ENCODE measurements at regions not wholly inside any gene's neighbourhood (a gene's known extent, or its start where the extent isn't known, plus 50 kb on each side); places are given as distances from the start of the nearest gene placed in this dataset.
"Not testable (repeated sequence)": the region's sequence is repeated elsewhere in the genome, so short reads cannot be mapped to it uniquely, and the experiment has no call there.

DNA sequence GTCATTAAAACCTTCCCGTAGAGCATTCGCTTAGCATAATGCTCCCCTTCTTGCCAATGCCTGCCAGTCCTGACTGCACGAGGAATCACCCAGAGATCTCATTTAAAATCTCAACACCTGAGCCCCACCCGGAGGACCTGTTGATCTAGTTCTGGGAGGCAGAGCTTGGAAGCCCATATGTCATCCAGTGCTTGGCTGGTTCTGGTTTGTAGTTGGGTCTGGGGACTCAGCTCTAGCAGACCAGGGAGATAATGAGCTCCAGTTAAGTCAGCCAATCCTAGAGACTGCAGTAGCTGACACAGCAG, 131.8 kb upstream of the DAP start:
- peaks cover 3% of the 10 kb centered on the region for H3K27me3 ChIP-seq (ENCODE audit: insufficient read depth, low read length)

DNA sequence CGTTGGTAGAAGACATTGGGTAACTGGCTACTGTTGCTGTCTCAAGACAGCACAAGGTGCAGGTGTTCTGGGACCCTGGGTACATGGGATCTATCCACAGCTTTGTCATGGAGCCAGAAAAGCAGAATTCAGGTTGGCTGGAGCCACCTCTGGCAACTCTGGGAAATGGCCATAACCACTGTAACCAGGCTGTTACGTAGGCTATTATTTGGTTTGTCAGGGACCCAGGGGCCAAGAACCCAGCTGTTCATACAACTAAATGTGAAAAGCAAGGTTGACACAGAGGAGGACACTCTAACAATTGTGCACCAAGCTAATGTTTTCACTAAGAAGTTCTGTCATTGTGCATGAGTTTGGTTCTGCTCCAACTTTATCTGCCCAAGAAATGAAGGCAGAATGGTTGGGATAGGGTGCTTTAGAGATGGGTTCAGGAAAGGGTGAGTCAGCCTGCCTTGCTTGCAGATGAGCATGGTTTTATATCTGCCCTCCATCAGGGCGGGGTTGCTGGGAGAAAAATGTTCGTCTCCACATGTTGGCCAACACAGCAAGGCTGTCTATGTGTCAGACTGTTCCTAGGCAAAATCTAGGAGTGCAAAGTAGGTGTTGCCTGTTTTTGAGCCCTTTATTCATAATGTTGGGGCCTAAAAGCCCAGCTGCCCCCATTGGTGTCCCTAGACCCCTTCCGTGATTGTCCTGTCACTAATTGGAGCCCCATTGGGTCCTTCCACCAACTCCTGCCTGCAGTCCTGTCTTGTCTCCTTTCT, 131.3 kb upstream of the DAP start:
- H3K4me1 ChIP-seq (ENCODE audit: insufficient read depth, low read length) = no peaks in the 10 kb centered on the region
- H3K36me3 ChIP-seq (ENCODE audit: insufficient read depth, low read length) = no peaks in the 10 kb centered on the region
- H3K27me3 ChIP-seq (ENCODE audit: insufficient read depth, low read length) = peaks cover 3% of the 10 kb centered on the region
- no peaks in the 10 kb centered on the region for H3K9me3 ChIP-seq (ENCODE audit: low read length)
- no peak overlapping the region for H3K4me3 ChIP-seq (ENCODE audit: low read length)
- no peak overlapping the region for H2AFZ ChIP-seq (ENCODE audit: low read depth, low read length)

More for the DNA sequence above, 131.8 kb upstream of the DAP start:
- Histone ChIP-seq H3K4me1 (ENCODE audit: insufficient read depth, low read length) (no peaks in the 10 kb centered on the region), H3K9me3 (ENCODE audit: low read length) (no peaks in the 10 kb centered on the region), H3K4me3 (ENCODE audit: low read length) (no peak overlapping the region), H2AFZ (ENCODE audit: low read depth, low read length) (no peak overlapping the region), H3K36me3 (ENCODE audit: insufficient read depth, low read length) (no peaks in the 10 kb centered on the region)

DNA sequence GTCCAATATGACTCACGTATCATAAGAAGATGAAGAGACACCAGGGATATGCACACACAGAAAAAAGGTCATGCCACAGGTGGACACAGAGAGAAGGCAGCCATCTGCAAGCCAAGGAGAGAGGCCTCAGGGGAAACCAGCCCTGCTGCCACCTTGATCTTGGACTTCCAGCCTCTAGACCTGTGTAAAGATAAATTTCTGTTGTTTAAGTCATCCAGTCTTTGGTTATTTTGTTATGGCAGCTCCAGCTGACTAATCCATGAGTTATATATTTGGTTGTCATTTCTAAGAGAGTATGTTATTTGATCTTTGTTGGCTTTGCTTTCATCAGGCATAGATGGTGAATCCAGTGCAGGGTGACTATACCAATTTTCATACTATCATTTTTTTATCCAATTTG, 130.2 kb upstream of the DAP start:
- Histone ChIP-seq H3K27me3 (ENCODE audit: insufficient read depth, low read length) (peaks cover 3% of the 10 kb centered on the region), H3K4me3 (ENCODE audit: low read length) (no peak overlapping the region), H3K9me3 (ENCODE audit: low read length) (no peaks in the 10 kb centered on the region), H3K36me3 (ENCODE audit: insufficient read depth, low read length) (no peaks in the 10 kb centered on the region), H2AFZ (ENCODE audit: low read depth, low read length) (no peak overlapping the region), H3K4me1 (ENCODE audit: insufficient read depth, low read length) (no peaks in the 10 kb centered on the region)

DNA sequence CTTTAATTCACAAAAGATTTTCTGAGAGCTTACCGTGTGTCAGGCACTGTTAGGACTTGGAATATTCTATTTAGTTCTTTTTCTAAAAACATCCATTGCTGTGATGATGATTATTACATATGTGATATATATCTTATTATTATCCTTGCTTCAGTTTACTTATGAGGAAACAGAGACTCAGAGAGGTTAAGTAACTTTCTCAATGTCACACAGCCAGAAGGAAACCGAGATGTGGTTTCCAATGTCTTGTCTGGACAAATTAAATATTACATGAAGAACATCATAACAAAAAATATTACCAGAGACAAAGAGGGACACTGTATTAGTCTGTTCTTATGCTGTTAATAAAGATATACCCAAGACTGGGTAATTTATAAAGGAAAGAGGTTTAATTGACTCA, 125.5 kb upstream of the DAP start:
- Histone ChIP-seq H3K4me3 (ENCODE audit: low read length) (no peak overlapping the region), H3K27me3 (ENCODE audit: insufficient read depth, low read length) (peaks cover 3% of the 10 kb centered on the region), H2AFZ (ENCODE audit: low read depth, low read length) (no peak overlapping the region), H3K4me1 (ENCODE audit: insufficient read depth, low read length) (no peaks in the 10 kb centered on the region), H3K36me3 (ENCODE audit: insufficient read depth, low read length) (no peaks in the 10 kb centered on the region), H3K9me3 (ENCODE audit: low read length) (peaks cover 2% of the 10 kb centered on the region)

DNA sequence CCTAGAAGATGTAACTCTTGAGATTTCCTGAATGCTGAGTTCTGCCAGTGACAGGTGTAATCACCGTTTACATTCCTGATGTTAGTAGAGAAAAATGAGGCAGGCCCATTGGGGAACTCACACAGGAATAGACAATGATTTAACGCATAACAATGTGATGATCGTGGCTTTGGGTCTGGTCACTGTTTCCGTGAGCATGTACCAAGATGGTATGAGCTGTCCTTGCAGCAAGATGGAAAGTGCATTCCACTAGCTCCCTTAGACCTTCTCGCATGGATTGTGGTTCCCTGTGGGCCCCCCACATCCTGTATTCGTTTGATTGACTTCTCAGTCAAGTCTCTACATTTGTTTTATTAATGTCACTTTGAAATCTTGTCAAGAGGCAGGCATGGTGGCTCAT, 124.0 kb upstream of the DAP start:
- Histone ChIP-seq H3K4me3 (ENCODE audit: low read length) (no peak overlapping the region), H3K9me3 (ENCODE audit: low read length) (peaks cover 2% of the 10 kb centered on the region), H2AFZ (ENCODE audit: low read depth, low read length) (no peak overlapping the region), H3K4me1 (ENCODE audit: insufficient read depth, low read length) (no peaks in the 10 kb centered on the region), H3K27me3 (ENCODE audit: insufficient read depth, low read length) (peaks cover 2% of the 10 kb centered on the region), H3K36me3 (ENCODE audit: insufficient read depth, low read length) (no peaks in the 10 kb centered on the region)

DNA sequence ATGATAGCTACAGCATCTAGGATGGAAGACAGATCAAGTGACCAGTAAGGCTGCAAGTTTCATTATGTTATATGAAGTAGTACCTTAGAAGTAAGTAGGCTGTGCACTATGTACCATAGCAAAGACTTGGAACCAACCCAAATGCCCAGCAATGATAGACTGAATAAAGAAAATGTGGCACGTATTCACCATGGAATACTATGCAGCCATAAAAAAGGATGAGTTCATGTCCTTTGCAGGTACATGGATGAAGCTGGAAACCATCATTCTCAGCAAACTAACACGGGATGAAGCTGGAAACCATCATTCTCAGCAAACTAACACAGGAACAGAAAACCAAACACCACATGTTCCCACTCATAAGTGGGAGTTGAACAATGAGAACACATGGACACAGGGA, 122.9 kb upstream of the DAP start:
- not testable (repeated sequence) for H3K27me3 ChIP-seq (ENCODE audit: insufficient read depth, low read length); H3K4me1 ChIP-seq (ENCODE audit: insufficient read depth, low read length); H2AFZ ChIP-seq (ENCODE audit: low read depth, low read length)

DNA sequence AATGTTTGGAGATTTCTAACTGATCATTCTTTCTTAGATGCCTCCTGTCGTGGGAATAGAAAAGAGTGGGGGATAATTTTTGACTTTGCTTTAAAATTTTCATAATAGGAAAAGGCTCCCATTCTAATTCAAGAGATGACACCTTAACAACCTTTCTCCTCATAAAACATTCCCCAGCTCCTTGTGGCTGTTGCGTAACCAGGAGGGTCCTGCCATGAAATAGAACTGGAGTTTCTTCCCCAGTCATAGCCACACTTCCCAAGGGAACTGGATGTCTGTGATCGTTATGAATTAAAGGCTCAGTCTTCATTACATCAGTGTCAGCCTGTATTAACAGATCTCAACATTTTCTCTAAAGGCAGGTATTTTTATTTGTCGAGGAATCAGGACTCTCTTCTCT, 119.9 kb upstream of the DAP start:
- Histone ChIP-seq H3K4me1 (ENCODE audit: insufficient read depth, low read length) (no peaks in the 10 kb centered on the region), H3K9me3 (ENCODE audit: low read length) (peaks cover 4% of the 10 kb centered on the region), H3K36me3 (ENCODE audit: insufficient read depth, low read length) (no peaks in the 10 kb centered on the region), H3K27me3 (ENCODE audit: insufficient read depth, low read length) (no peaks in the 10 kb centered on the region), H2AFZ (ENCODE audit: low read depth, low read length) (no peak overlapping the region), H3K4me3 (ENCODE audit: low read length) (no peak overlapping the region)

More for the DNA sequence above, 122.9 kb upstream of the DAP start:
- H3K9me3 ChIP-seq (ENCODE audit: low read length); H3K4me3 ChIP-seq (ENCODE audit: low read length); H3K36me3 ChIP-seq (ENCODE audit: insufficient read depth, low read length): not testable (repeated sequence)

DNA sequence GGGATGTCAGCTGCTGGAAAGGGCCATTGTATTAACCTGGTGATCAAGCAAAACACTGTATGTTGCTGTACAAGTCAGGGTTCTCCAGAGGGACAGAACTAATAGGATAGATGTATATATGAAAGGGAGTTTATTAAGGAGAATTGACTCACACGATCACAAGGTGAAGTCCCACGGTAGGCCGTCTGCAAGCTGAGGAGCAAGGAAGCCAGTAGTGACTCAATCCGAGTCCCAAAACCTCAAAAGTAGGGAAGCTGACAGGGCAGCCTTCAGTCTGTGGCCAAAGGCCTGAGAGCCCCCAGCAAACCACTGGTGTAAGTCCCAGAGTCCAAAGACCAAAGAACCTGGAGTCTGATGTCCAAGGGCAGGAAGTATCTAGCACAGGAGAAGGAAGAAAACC, 116.0 kb upstream of the DAP start:
- H3K4me3 ChIP-seq (ENCODE audit: low read length); H2AFZ ChIP-seq (ENCODE audit: low read depth, low read length); H3K27me3 ChIP-seq (ENCODE audit: insufficient read depth, low read length); H3K9me3 ChIP-seq (ENCODE audit: low read length); H3K36me3 ChIP-seq (ENCODE audit: insufficient read depth, low read length); H3K4me1 ChIP-seq (ENCODE audit: insufficient read depth, low read length): not testable (repeated sequence)

DNA sequence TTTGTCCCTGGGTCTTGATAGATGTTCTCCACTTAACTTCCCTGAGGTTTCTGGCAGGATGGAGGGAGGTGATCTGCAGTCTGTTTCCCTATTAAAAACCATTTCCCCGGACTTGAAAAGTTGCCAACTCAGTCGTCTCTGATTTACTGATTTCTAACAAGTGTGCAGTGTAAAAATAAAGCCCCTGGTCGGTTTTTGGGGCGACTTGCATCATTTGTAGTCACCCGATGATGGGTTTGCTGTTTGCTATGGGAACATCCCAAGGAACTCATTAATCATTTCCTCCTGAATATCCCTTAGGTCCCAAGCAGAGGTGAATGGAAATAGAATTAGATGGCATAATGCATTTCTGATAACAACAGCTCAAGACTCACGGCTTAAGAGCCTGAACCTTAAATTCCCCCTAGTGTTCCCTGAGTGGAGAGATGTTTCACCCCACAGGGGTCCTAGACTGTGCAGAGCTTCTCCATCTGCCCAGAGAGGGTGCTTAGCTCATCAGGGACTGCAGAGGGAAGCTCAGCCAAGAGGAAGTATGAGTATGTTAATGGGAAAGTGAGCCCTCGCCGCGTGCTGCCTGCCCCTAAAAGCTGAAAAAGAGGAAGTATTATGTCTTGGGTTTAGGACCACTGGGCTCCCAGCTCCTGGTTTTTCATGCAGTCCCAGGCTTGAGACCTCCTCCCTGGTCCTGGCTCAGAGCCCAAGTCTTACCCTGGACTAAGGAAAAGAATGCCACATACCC, 115.1 kb upstream of the DAP start:
- Histone ChIP-seq H3K4me3 (ENCODE audit: low read length) (no peak overlapping the region), H3K27me3 (ENCODE audit: insufficient read depth, low read length) (no peaks in the 10 kb centered on the region), H2AFZ (ENCODE audit: low read depth, low read length) (no peak overlapping the region), H3K36me3 (ENCODE audit: insufficient read depth, low read length) (no peaks in the 10 kb centered on the region), H3K9me3 (ENCODE audit: low read length) (peaks cover 1% of the 10 kb centered on the region), H3K4me1 (ENCODE audit: insufficient read depth, low read length) (no peaks in the 10 kb centered on the region)

DNA sequence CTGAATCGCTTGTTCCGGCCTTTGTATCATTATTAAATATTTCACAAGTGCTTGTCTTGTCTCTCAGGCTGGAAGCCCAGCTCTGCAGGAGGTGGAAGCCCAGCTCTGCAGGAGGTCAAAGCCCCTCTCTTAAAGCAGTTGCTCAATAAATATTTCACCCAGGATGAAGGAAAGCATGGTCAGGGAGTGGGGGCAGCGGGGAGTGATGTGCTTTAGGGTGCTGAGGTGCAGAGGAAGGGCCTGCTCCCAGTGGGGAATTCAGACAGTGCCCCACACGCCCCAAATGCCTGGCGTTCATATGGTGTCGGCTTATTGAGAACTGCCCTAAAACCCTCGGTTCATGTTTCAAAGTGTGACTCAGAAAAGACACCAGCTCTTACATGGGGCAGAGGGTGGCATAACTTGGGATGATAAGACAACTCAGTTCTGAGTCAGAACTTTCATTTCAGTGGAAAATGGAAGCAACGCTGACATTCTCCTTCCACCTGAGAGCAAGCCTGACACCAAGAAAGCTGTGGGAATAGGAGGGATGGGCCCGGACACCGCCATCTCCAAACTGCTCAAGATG, 114.3 kb upstream of the DAP start:
- Histone ChIP-seq H2AFZ (ENCODE audit: low read depth, low read length) (no peak overlapping the region), H3K4me3 (ENCODE audit: low read length) (no peak overlapping the region), H3K27me3 (ENCODE audit: insufficient read depth, low read length) (no peaks in the 10 kb centered on the region), H3K9me3 (ENCODE audit: low read length) (peaks cover 1% of the 10 kb centered on the region), H3K36me3 (ENCODE audit: insufficient read depth, low read length) (no peaks in the 10 kb centered on the region), H3K4me1 (ENCODE audit: insufficient read depth, low read length) (no peaks in the 10 kb centered on the region)

DNA sequence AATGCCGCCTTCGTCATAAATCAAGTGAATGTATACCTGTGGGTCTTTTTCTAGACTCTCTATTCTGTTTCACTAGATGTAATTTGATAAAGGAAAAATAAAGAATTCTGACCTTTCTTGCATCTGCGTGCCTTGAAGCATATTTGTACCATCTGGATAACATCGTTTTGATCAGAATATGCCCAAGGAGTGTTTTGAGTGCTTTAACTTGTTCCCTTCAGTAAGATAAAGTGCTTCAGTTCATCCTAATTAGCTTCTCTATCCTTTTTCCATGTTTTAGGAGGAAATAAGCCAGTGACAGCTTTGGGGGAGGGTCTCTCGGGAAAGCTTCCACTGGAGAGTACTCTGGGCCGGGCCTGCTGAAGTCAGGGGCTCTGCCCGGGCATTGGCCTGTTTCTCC, 113.5 kb upstream of the DAP start:
- Histone ChIP-seq H3K36me3 (ENCODE audit: insufficient read depth, low read length) (no peaks in the 10 kb centered on the region), H3K9me3 (ENCODE audit: low read length) (peaks cover 1% of the 10 kb centered on the region), H3K4me1 (ENCODE audit: insufficient read depth, low read length) (no peaks in the 10 kb centered on the region), H2AFZ (ENCODE audit: low read depth, low read length) (no peak overlapping the region), H3K27me3 (ENCODE audit: insufficient read depth, low read length) (no peaks in the 10 kb centered on the region), H3K4me3 (ENCODE audit: low read length) (no peak overlapping the region)

DNA sequence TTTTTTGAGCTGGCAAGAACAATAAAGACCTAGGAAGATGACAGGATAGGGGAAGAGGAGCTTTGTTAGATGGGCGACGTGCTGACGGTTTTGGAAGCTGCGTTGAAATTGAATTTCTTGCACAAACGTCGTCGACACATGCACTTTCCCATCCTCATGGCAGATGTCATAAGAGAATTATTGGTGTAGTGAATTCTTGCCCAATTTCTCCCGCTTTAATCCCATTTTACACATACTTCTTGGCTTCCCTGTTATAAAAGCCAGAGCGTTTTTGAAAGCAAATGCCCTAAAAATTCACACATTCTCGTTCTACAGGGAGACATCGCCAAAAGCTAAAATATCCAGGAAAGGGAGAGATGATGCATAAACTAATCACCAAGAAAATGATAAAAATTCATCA, 109.8 kb upstream of the DAP start:
- no peaks in the 10 kb centered on the region for H3K36me3 ChIP-seq (ENCODE audit: insufficient read depth, low read length)
- H3K4me1 ChIP-seq (ENCODE audit: insufficient read depth, low read length) = no peaks in the 10 kb centered on the region
- no peaks in the 10 kb centered on the region for H3K9me3 ChIP-seq (ENCODE audit: low read length)
- H2AFZ ChIP-seq (ENCODE audit: low read depth, low read length) = no peak overlapping the region
- no peak overlapping the region for H3K4me3 ChIP-seq (ENCODE audit: low read length)
- no peaks in the 10 kb centered on the region for H3K27me3 ChIP-seq (ENCODE audit: insufficient read depth, low read length)

DNA sequence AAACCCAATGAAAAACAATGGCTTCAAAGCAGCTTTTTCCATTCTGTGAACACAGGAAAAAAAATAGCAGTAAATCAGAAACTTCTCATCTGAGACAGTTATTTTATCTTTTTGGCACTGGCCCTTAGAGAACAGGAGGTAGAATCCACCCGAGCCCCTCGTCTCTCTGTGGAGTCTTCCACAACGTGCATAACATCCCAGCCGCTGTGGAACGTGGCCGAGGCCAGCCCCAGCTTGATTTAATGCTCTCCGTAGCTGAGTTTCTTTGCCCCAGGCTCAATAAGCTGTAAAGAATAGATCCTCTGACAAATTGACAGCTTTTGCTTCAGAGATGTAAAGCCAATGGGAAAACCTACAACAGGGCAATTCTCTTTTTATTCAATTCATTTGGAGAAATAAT, 107.9 kb upstream of the DAP start:
- Histone ChIP-seq H3K9me3 (ENCODE audit: low read length) (no peaks in the 10 kb centered on the region), H2AFZ (ENCODE audit: low read depth, low read length) (no peak overlapping the region), H3K4me3 (ENCODE audit: low read length) (no peak overlapping the region), H3K27me3 (ENCODE audit: insufficient read depth, low read length) (no peaks in the 10 kb centered on the region), H3K36me3 (ENCODE audit: insufficient read depth, low read length) (no peaks in the 10 kb centered on the region), H3K4me1 (ENCODE audit: insufficient read depth, low read length) (no peaks in the 10 kb centered on the region)
